Prostate gland (tissue), 2 donors: ENCODE measurements at regions not wholly inside any gene's neighbourhood (a gene's known extent, or its start where the extent isn't known, plus 50 kb on each side); places are given as distances from the start of the nearest gene placed in this dataset.

Source experiments
- DNase-seq: peaks from one replicate; pipeline ENCODE4 v3.0.0-alpha.2; 2019; ENCODE audit warnings: low spot score
- H3K27ac ChIP-seq, 2 donors: fragments of 200-600 bp; sonication (generic); 2 replicates each; pipeline ENCODE4 v1.5.1; 2017 to 2019
- H3K27me3 ChIP-seq: fragments of 200-600 bp; sonication (generic); replicated peaks from 2 replicates; pipeline ENCODE4 v1.5.1; 2019; ENCODE audit not compliant: insufficient read depth
- H3K36me3 ChIP-seq, 2 donors: fragments of 200-600 bp; sonication (generic); 1 replicate in 1 of 2; 2 replicates in 1 of 2; pipeline versions ENCODE4 v1.5.1 to v1.8.1; 2017 to 2019
- H3K4me1 ChIP-seq: fragments of 200-600 bp; sonication (generic); replicated peaks from 2 replicates; pipeline ENCODE4 v1.5.1; 2019
- H3K4me3 ChIP-seq, 2 donors: fragments of 200-600 bp; sonication (generic); 2 replicates each; pipeline ENCODE4 v1.5.1; 2017 to 2019
- H3K9me3 ChIP-seq: fragments of 200-600 bp; sonication (generic); 2 replicates; pipeline ENCODE4 v1.5.1; 2017
- POLR2A ChIP-seq: fragments of 450-650 bp; IDR thresholded peaks from one replicate; pipeline ENCODE4 v1.6.1; 2016; ENCODE audit warnings: antibody characterized with exemption, mild to moderate bottlenecking
- POLR2AphosphoS5 ChIP-seq: sonication (generic); formaldehyde crosslinking; IDR thresholded peaks from one replicate; pipeline ENCODE4 v1.6.1; 2017; ENCODE audit warnings: antibody characterized with exemption
- WGBS: methylation state at CpG from one replicate; pipeline ENCODE4 v1.1.5; 2018; 5-methylcytosine and 5-hydroxymethylcytosine counted together
- intact Hi-C: fragments of 100-400 bp; cut with DNase I; formaldehyde crosslinking; loops from one replicate; pipeline ENCODE4 v1.14.2; 2022
- TF ChIP-seq, protein P1 (sequence below), 4 experiments: fragments of 200-600 bp in 2 of 4; fragments of 450-650 bp in 2 of 4; sonication (generic) in 2 of 4; IDR thresholded peaks; 1 replicate in 3 of 4; 2 replicates in 1 of 4; pipeline ENCODE4 v1.5.1; 2016 to 2019; ENCODE audit warnings: antibody characterized with exemption in 4 of 4, mild to moderate bottlenecking in 2 of 4, moderate library complexity in 2 of 4

DNA sequence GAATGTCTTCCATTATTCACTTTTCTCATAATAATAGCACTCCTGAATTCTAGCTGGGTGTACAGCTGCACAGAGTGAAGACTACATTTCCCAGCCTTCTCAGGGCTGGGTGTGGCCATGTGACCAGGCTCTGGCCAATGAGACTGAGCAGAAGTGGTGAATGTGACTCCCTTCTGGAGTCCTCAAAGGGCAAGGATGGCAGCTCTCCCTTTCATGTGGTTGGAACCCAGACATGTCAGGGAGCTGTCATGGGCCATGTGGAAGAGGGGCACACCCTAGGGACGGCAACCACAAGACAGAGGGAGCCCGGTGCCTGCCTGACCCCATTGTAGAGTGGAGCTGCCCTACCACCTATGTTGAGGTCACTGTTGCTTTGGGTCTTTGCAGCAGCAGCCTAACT is 312.8 kb upstream of the SULF2 start:
- Histone ChIP-seq H3K4me3 (no peak overlapping the region), H3K36me3 (no peaks in the 10 kb centered on the region), H3K4me1 (no peaks in the 10 kb centered on the region), H3K9me3 (no peaks in the 10 kb centered on the region), H3K27ac (no peak overlapping the region), H3K27me3 (no peaks in the 10 kb centered on the region)
- WGBS = 93% methylated on average over 2 of the region's 2 CpGs
- DNase-seq = no peak
- intact Hi-C loops = no loop called here
- TF ChIP-seq POLR2A = no peak
- TF ChIP-seq, protein P1, sequence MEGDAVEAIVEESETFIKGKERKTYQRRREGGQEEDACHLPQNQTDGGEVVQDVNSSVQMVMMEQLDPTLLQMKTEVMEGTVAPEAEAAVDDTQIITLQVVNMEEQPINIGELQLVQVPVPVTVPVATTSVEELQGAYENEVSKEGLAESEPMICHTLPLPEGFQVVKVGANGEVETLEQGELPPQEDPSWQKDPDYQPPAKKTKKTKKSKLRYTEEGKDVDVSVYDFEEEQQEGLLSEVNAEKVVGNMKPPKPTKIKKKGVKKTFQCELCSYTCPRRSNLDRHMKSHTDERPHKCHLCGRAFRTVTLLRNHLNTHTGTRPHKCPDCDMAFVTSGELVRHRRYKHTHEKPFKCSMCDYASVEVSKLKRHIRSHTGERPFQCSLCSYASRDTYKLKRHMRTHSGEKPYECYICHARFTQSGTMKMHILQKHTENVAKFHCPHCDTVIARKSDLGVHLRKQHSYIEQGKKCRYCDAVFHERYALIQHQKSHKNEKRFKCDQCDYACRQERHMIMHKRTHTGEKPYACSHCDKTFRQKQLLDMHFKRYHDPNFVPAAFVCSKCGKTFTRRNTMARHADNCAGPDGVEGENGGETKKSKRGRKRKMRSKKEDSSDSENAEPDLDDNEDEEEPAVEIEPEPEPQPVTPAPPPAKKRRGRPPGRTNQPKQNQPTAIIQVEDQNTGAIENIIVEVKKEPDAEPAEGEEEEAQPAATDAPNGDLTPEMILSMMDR (IDR thresholded peaks at IDR 0.05) = no peak
- no peak for TF ChIP-seq POLR2AphosphoS5

DNA sequence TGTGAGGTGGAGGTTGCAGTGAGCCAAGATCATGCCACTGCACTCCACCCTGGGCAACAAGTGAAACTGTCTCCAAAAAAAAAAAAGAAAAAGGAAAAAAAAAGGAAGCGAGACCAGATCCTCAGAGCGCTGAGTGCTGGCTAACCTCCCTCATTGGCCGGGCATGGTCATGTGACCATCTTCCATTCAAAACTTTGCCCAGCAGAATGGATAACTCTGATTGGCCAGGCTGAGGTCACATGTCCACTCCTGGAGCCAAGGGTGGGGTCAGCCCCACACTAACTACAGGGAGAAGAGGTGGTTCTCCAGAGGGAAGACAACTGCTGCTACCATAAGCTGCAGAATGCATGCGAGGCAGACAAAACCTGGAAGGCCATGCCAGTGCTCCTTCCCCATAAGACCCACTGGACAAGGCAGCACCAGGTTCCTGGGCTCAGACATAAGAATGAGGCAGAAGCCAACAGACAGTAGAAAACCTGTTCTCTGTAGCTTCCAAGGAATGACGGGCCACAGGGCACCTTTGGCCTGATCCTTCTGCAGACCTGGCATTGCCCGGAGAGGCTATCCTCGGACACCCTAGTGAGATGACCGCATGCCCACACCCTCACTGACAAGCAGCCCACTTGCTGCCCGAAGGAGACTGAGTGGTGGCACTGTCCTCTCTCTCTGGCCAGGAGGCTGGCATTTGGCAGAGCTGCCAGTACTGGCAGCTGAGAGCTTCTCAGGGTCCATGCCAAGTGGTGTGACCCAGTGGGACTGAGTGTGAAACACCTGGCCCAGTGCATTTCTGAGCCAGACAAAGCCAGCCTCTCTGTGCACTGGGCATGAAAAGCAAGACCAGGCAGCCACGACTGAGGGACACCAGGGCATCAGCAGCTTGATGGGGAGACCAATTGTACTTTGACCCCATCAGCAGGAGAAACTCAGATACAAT is 311.9 kb upstream of the SULF2 start:
- WGBS = 89% methylated on average over 9 of the region's 10 CpGs
- intact Hi-C loops = no loop called here
- TF ChIP-seq, protein P1 (IDR thresholded peaks at IDR 0.05) = no peak
- TF ChIP-seq POLR2A (no peak), POLR2AphosphoS5 (no peak)
- H3K27ac ChIP-seq = no peak overlapping the region
- H3K4me3 ChIP-seq = no peak overlapping the region
- no peaks in the 10 kb centered on the region for H3K36me3 ChIP-seq
- no peak for DNase-seq
- H3K27me3 ChIP-seq = no peaks in the 10 kb centered on the region
- no peaks in the 10 kb centered on the region for H3K4me1 ChIP-seq
- H3K9me3 ChIP-seq = no peaks in the 10 kb centered on the region

DNA sequence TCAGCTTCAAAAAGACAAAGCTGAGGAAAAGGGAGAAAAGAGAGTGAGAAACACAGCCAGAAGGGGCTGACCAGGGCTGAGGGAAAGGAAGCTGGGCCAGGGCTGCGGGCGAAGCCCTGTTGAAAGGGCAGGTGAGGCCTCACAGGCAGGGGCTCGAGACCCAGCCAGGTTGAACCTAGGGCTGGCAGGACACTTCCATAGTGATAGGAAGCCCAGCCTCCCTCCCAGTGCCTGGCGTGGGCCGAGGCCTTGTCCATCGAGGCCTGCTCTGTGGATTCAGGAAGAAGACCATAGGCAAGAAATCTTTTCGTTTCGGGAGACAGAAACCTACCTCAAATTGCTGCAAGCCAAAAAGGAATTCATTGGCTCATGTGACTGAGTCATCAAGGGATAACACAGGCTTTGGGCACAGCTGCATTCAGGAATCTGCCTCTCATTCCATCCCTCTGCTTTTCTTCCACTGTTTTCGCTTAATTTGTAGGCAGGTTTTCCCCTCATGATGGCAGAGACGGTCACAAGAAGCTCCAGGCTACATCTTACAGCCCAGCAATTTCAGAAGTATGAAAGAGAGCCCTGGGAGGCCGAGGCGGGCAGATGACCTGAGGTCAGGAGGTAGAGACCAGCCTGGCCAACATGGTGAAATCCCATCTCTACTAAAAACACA is 311.1 kb upstream of the SULF2 start:
- DNase-seq = no peak
- intact Hi-C loops = no loop called here
- TF ChIP-seq, protein P1 (IDR thresholded peaks at IDR 0.05) = no peak
- TF ChIP-seq POLR2AphosphoS5 (no peak), POLR2A (no peak)
- Histone ChIP-seq H3K27me3 (no peaks in the 10 kb centered on the region), H3K4me3 (no peak overlapping the region), H3K4me1 (no peaks in the 10 kb centered on the region), H3K27ac (no peak overlapping the region), H3K36me3 (no peaks in the 10 kb centered on the region), H3K9me3 (no peaks in the 10 kb centered on the region)
- 96% methylated on average over 12 of the region's 12 CpGs for WGBS

DNA sequence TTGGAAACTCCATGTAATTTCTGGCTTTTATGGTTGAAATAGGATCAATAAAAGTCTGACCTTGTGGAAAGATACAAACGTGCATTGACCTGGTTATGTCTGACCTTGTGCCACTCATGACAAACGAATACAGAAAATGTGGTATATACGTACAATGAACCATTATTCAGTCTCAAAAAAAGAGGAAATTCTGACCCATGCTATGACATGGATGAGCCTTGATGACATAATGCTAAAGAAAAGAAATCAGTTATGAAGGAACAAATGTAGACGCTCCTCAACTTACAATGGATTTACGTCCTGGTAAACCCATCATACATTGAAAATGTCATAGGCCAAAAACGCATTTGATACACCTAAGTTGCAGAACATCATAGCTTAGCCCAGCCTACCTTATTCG is 309.7 kb upstream of the SULF2 start:
- Histone ChIP-seq H3K4me3 (no peak overlapping the region), H3K27ac (no peak overlapping the region), H3K9me3 (no peaks in the 10 kb centered on the region), H3K36me3 (no peaks in the 10 kb centered on the region), H3K27me3 (no peaks in the 10 kb centered on the region), H3K4me1 (no peaks in the 10 kb centered on the region)
- no peak for TF ChIP-seq POLR2AphosphoS5
- no peak for TF ChIP-seq POLR2A
- TF ChIP-seq, protein P1 (IDR thresholded peaks at IDR 0.05) = no peak
- WGBS = 88% methylated on average over 7 of the region's 7 CpGs
- intact Hi-C loops = no loop called here
- DNase-seq = no peak
